H9 (cell line): ENCODE measurements at regions not wholly inside any gene's neighbourhood (a gene's known extent, or its start where the extent isn't known, plus 50 kb on each side); places are given as distances from the start of the nearest gene placed in this dataset.

Source experiments
- DNase-seq: peaks from one replicate; pipeline ENCODE4 v3.0.0-alpha.2; 2017
- H2AFZ ChIP-seq: one replicate; pipeline ENCODE4 v1.6.1; 2013; ENCODE audit warnings: mild to moderate bottlenecking, low read length, control low read depth, moderate library complexity
- H2AK5ac ChIP-seq: 2 replicates; pipeline ENCODE4 v1.6.1; 2013; ENCODE audit warnings: low read length, control low read depth, mixed read lengths; ENCODE audit not compliant: insufficient read length
- H2BK120ac ChIP-seq: one replicate; pipeline ENCODE4 v1.6.1; 2013; ENCODE audit warnings: low read depth, mild to moderate bottlenecking, low read length, control low read depth, inconsistent platforms; ENCODE audit not compliant: poor library complexity, severe bottlenecking
- H2BK12ac ChIP-seq: 2 replicates; pipeline ENCODE4 v1.6.1; 2013; ENCODE audit warnings: low read length, control low read depth, mixed read lengths, low read depth; ENCODE audit not compliant: insufficient read length
- H2BK15ac ChIP-seq: 2 replicates; pipeline ENCODE4 v1.6.1; 2013; ENCODE audit warnings: low read depth, low read length, control low read depth
- H2BK20ac ChIP-seq: one replicate; pipeline ENCODE4 v1.6.1; 2013; ENCODE audit warnings: low read depth, mild to moderate bottlenecking, low read length, control low read depth, inconsistent platforms; ENCODE audit not compliant: poor library complexity, severe bottlenecking
- H2BK5ac ChIP-seq: 2 replicates; pipeline ENCODE4 v1.6.1; 2013; ENCODE audit warnings: low read length, control low read depth, mixed read lengths; ENCODE audit not compliant: insufficient read length
- H3K14ac ChIP-seq: 2 replicates; pipeline ENCODE4 v1.6.1; 2013; ENCODE audit warnings: low read length, control low read depth; ENCODE audit not compliant: insufficient read depth
- H3K18ac ChIP-seq: 2 replicates; pipeline ENCODE4 v1.6.1; 2013; ENCODE audit warnings: low read depth, mild to moderate bottlenecking, mixed read lengths, low read length, control low read depth; ENCODE audit not compliant: insufficient read length
- H3K23ac ChIP-seq: 2 replicates; pipeline ENCODE4 v1.6.1; 2013; ENCODE audit warnings: low read length, control low read depth, mixed read lengths, low read depth; ENCODE audit not compliant: insufficient read length
- H3K23me2 ChIP-seq: 2 replicates; pipeline ENCODE4 v1.6.1; 2013; ENCODE audit warnings: low read depth, mild to moderate bottlenecking, mixed read lengths, low read length, control low read depth; ENCODE audit not compliant: insufficient read length, poor library complexity, severe bottlenecking
- H3K27ac ChIP-seq: 2 replicates; pipeline ENCODE4 v1.5.1; 2013; ENCODE audit warnings: low read length, control low read depth, mixed read lengths, low read depth; ENCODE audit not compliant: insufficient read length
- H3K27me3 ChIP-seq: 2 replicates; pipeline ENCODE4 v1.6.1; 2013; ENCODE audit warnings: low read length, control low read depth, inconsistent platforms; ENCODE audit not compliant: insufficient read depth
- H3K4ac ChIP-seq: 2 replicates; pipeline ENCODE4 v1.6.1; 2013; ENCODE audit warnings: low read depth, mild to moderate bottlenecking, control low read depth, inconsistent platforms, low read length, moderate library complexity
- H3K4me1 ChIP-seq: 2 replicates; pipeline ENCODE4 v1.6.1; 2013; ENCODE audit warnings: low read length, control low read depth, inconsistent platforms; ENCODE audit not compliant: insufficient read depth
- H3K4me2 ChIP-seq: 2 replicates; pipeline ENCODE4 v1.6.1; 2013; ENCODE audit warnings: low read length, control low read depth, mixed read lengths; ENCODE audit not compliant: insufficient read length, insufficient read depth
- H3K56ac ChIP-seq: 2 replicates; pipeline ENCODE4 v1.6.1; 2013; ENCODE audit warnings: low read depth, mild to moderate bottlenecking, mixed read lengths, low read length, control low read depth; ENCODE audit not compliant: insufficient read length
- H3K79me1 ChIP-seq: 2 replicates; pipeline ENCODE4 v1.6.1; 2013; ENCODE audit warnings: low read depth, mild to moderate bottlenecking, moderate library complexity, low read length, control low read depth, inconsistent platforms; ENCODE audit not compliant: insufficient read depth, poor library complexity, severe bottlenecking
- H3K79me2 ChIP-seq: 2 replicates; pipeline ENCODE4 v1.6.1; 2013; ENCODE audit warnings: low read length, control low read depth, inconsistent platforms; ENCODE audit not compliant: insufficient read depth
- H3K9ac ChIP-seq: 2 replicates; pipeline ENCODE4 v1.6.1; 2013; ENCODE audit warnings: low read length, control low read depth, mixed read lengths; ENCODE audit not compliant: insufficient read length; ENCODE audit errors: extremely low read depth
- H3K9me3 ChIP-seq: one replicate; pipeline ENCODE4 v1.6.1; 2013; ENCODE audit warnings: low read depth, low read length, inconsistent platforms; ENCODE audit not compliant: control insufficient read depth
- H3T11ph ChIP-seq: one replicate; pipeline ENCODE4 v1.6.1; 2013; ENCODE audit warnings: mild to moderate bottlenecking, low read length, control low read depth, inconsistent platforms
- H4K20me1 ChIP-seq: one replicate; pipeline ENCODE4 v1.6.1; 2013; ENCODE audit not compliant: control insufficient read depth, insufficient read length, insufficient read depth
- H4K5ac ChIP-seq: 2 replicates; pipeline ENCODE4 v1.6.1; 2013; ENCODE audit warnings: low read depth, mild to moderate bottlenecking, mixed read lengths, low read length, control low read depth; ENCODE audit not compliant: insufficient read length
- H4K8ac ChIP-seq: replicated peaks from 2 replicates; pipeline ENCODE4 v1.6.1; 2013; ENCODE audit warnings: low read length, control low read depth, mixed read lengths, low read depth; ENCODE audit not compliant: insufficient read length
- H4K91ac ChIP-seq: 2 replicates; pipeline ENCODE4 v1.6.1; 2013; ENCODE audit warnings: low read depth, mild to moderate bottlenecking, moderate library complexity, mixed read lengths, low read length, control low read depth; ENCODE audit not compliant: insufficient read length
- H3K27ac Mint-ChIP-seq, 3 experiments: 2 replicates in 2 of 3; 3 replicates in 1 of 3; pipeline ENCODE4 v1.8.0; 2020 to 2021; ENCODE audit warnings: mixed read lengths in 3 of 3, mild to moderate bottlenecking in 1 of 3, moderate library complexity in 1 of 3
- H3K27me3 Mint-ChIP-seq: 2 replicates; pipeline ENCODE4 v1.8.0; 2021; ENCODE audit warnings: low read depth, mild to moderate bottlenecking, moderate library complexity, mixed read lengths
- H3K36me3 Mint-ChIP-seq, 3 experiments: 2 replicates in 2 of 3; 3 replicates in 1 of 3; pipeline ENCODE4 v1.8.0; 2020 to 2021; ENCODE audit warnings: low read depth in 3 of 3, mixed read lengths in 3 of 3; ENCODE audit not compliant: insufficient read depth in 1 of 3
- H3K4me1 Mint-ChIP-seq, 2 experiments: 2 replicates each; pipeline ENCODE4 v1.8.0; 2020; ENCODE audit warnings: mixed read lengths in 2 of 2
- H3K4me3 Mint-ChIP-seq, 2 experiments: 2 replicates in 1 of 2; 3 replicates in 1 of 2; pipeline ENCODE4 v1.8.0; 2020 to 2021; ENCODE audit warnings: mild to moderate bottlenecking in 2 of 2, mixed read lengths in 2 of 2, moderate library complexity in 1 of 2
- H3K9me3 Mint-ChIP-seq, 2 experiments: 2 replicates in 1 of 2; 3 replicates in 1 of 2; pipeline ENCODE4 v1.8.0; 2020; ENCODE audit warnings: mild to moderate bottlenecking in 2 of 2, mixed read lengths in 2 of 2, moderate library complexity in 1 of 2
- CTCF ChIP-seq: fragments of 200-600 bp; sonication (generic); conservative IDR thresholded peaks from 3 replicates; pipeline ENCODE4 v1.8.0; 2021; ENCODE audit warnings: antibody characterized with exemption, mild to moderate bottlenecking
- WGBS: extraction: QIAGEN DNeasy Blood & Tissue Kit; methylation state at CpG from one replicate; pipeline ENCODE4 v1.1.7; 2013; ENCODE audit warnings: missing lambda C conversion rate, low lambda C conversion rate, mixed read lengths; ENCODE audit not compliant: insufficient read length; ENCODE audit errors: extremely low coverage; 5-methylcytosine and 5-hydroxymethylcytosine counted together

- H3T11ph ChIP-seq: no peak overlapping the region
- H3K27me3 ChIP-seq: no peaks in the 10 kb centered on the region
- no peak overlapping the region for H2BK20ac ChIP-seq
- no peak overlapping the region for H3K9ac ChIP-seq
- no peak overlapping the region for H3K4ac ChIP-seq
- H4K5ac ChIP-seq: no peak overlapping the region
- H3K9me3 ChIP-seq: no peaks in the 10 kb centered on the region
- H3K23me2 ChIP-seq: no peaks in the 10 kb centered on the region
- no peak overlapping the region for H3K4me2 ChIP-seq
- no peaks in the 10 kb centered on the region for H3K79me2 ChIP-seq
- DNase-seq: no peak
- H3K18ac ChIP-seq: no peak overlapping the region
- H3K14ac ChIP-seq: no peak overlapping the region
- H3K27ac ChIP-seq: no peak overlapping the region
- no peak overlapping the region for H4K8ac ChIP-seq
- no peak overlapping the region for H3K23ac ChIP-seq
- no peaks in the 10 kb centered on the region for H4K20me1 ChIP-seq
- peaks cover 5% of the 10 kb centered on the region for H3K27me3 Mint-ChIP-seq
- H2BK12ac ChIP-seq: no peak overlapping the region
- H4K91ac ChIP-seq: no peak overlapping the region
- H3K27ac Mint-ChIP-seq: no peak overlapping the region
- H3K56ac ChIP-seq: no peak overlapping the region
- no peaks in the 10 kb centered on the region for H3K79me1 ChIP-seq
- H3K4me1 Mint-ChIP-seq: peaks cover 20% of the 10 kb centered on the region in 2 experiments
- no peak overlapping the region for H3K4me3 Mint-ChIP-seq
- no peaks in the 10 kb centered on the region; the same call in 1 of the 2 replicates for H3K4me1 ChIP-seq
- H2BK15ac ChIP-seq: no peak overlapping the region
- peaks cover 0 to 1% (median 0%) of the 10 kb centered on the region in 3 experiments; a peak in 1 of 7 replicates for H3K36me3 Mint-ChIP-seq
- H2AK5ac ChIP-seq: no peak overlapping the region
- H3K9me3 Mint-ChIP-seq: peaks cover 0 to 49% of the 10 kb centered on the region in 2 experiments; a peak in 3 of 5 replicates
- H2BK120ac ChIP-seq: no peak overlapping the region
- H2BK5ac ChIP-seq: no peak overlapping the region
- TF ChIP-seq CTCF: no peak
- whole genome bisulfite sequencing: no CpG with 5 or more reads among the region's 9 CpGs
- H2AFZ ChIP-seq: no peak overlapping the region
Measured at GRCh38 chrX:9354918-9355317, 109.9 kb upstream of the TBL1X start.
